ENCODE measurements at regions not wholly inside any gene's neighbourhood (a gene's known extent, or its start where the extent isn't known, plus 50 kb on each side); places are given as distances from the start of the nearest gene placed in this dataset.

DNA sequence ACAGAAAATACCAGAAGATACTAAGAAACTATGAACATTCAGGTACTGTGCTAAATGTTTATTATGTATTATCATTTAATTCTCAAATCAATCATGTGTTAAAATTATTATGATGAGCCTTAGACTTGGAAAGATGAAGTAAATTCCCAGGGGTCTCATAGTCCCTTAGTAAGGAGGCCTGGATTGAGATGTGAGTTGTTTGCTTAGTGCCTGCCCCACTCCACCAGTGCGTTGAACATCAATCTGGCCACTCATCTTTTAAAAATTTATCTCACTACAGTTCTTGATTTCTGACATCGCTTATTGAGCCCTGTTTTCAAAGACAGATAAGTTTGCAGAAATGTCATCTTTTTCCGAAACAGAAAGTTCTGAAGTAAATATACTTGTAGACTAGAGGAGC is 618.4 kb upstream of the SEMA3D start:
- no peak overlapping the region for H3K9ac ChIP-seq (ENCODE audit: low read depth in 1 of 2, low read length in 2 of 2)

DNA sequence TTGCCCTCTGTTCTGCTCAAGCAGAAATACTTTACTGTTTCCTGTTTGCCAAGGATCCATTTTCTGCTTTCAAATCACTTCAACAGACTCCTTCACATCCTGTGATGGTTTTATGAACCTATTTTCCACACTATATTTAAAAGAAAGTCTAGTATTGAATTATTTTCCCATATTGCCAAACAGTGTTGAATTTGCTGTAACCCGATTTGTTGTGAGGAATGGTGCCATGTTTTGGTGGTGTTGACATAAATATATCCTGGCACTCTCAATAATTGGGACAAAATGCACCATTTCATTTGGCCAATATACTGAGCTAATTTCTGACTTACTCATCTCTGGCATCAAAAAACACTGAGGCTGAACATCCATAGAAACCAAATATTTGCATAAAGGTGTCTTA is 615.4 kb upstream of the SEMA3D start:
- H3K9me3 ChIP-seq (ENCODE audit: control insufficient read depth in 4 of 4, low read length in 3 of 4) = no peaks in the 10 kb centered on the region
- 73% methylated on average over 1 of the region's 1 CpG for WGBS
- H3K4me1 ChIP-seq (ENCODE audit: control insufficient read depth in 4 of 4, insufficient read depth in 4 of 4, low read length in 3 of 4) = no peaks in the 10 kb centered on the region
- H3K36me3 ChIP-seq (ENCODE audit: control insufficient read depth in 4 of 4, insufficient read depth in 3 of 4, low read depth in 1 of 4, low read length in 3 of 4) = no peaks in the 10 kb centered on the region
- DNase-seq (ENCODE audit: low spot score) = no peak
- H3K27ac ChIP-seq (ENCODE audit: low read depth in 1 of 2, low read length in 2 of 2) = no peak overlapping the region
- H3K9ac ChIP-seq (ENCODE audit: low read depth in 1 of 2, low read length in 2 of 2) = no peak overlapping the region
- TF ChIP-seq ATF3 (IDR thresholded peaks at IDR 0.05) = no peak
- TF ChIP-seq MAX (IDR thresholded peaks at IDR 0.05) = no peak
- TF ChIP-seq TAF1 (conservative IDR thresholded peaks at IDR 0.05) = no peak
- TF ChIP-seq, protein P1, sequence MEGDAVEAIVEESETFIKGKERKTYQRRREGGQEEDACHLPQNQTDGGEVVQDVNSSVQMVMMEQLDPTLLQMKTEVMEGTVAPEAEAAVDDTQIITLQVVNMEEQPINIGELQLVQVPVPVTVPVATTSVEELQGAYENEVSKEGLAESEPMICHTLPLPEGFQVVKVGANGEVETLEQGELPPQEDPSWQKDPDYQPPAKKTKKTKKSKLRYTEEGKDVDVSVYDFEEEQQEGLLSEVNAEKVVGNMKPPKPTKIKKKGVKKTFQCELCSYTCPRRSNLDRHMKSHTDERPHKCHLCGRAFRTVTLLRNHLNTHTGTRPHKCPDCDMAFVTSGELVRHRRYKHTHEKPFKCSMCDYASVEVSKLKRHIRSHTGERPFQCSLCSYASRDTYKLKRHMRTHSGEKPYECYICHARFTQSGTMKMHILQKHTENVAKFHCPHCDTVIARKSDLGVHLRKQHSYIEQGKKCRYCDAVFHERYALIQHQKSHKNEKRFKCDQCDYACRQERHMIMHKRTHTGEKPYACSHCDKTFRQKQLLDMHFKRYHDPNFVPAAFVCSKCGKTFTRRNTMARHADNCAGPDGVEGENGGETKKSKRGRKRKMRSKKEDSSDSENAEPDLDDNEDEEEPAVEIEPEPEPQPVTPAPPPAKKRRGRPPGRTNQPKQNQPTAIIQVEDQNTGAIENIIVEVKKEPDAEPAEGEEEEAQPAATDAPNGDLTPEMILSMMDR (IDR thresholded peaks at IDR 0.05; ENCODE audit: low read depth, low read length, missing input control) = no peak
- no peak for TF ChIP-seq FOXA2 (IDR thresholded peaks at IDR 0.05)
- no peak for TF ChIP-seq RAD21 (IDR thresholded peaks at IDR 0.05)
- TF ChIP-seq YY1 (IDR thresholded peaks at IDR 0.05) = no peak
- TF ChIP-seq NR2F2 (IDR thresholded peaks at IDR 0.05) = no peak
- TF ChIP-seq REST (IDR thresholded peaks at IDR 0.05) = no peak
- no peak for TF ChIP-seq JUND (IDR thresholded peaks at IDR 0.05)
- no peak for TF ChIP-seq GABPA (IDR thresholded peaks at IDR 0.05 in 1 of 2, conservative IDR thresholded peaks at IDR 0.05 in 1 of 2)
- TF ChIP-seq, protein P2, sequence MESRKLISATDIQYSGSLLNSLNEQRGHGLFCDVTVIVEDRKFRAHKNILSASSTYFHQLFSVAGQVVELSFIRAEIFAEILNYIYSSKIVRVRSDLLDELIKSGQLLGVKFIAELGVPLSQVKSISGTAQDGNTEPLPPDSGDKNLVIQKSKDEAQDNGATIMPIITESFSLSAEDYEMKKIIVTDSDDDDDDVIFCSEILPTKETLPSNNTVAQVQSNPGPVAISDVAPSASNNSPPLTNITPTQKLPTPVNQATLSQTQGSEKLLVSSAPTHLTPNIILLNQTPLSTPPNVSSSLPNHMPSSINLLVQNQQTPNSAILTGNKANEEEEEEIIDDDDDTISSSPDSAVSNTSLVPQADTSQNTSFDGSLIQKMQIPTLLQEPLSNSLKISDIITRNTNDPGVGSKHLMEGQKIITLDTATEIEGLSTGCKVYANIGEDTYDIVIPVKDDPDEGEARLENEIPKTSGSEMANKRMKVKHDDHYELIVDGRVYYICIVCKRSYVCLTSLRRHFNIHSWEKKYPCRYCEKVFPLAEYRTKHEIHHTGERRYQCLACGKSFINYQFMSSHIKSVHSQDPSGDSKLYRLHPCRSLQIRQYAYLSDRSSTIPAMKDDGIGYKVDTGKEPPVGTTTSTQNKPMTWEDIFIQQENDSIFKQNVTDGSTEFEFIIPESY (IDR thresholded peaks at IDR 0.05) = no peak
- H3K4me3 ChIP-seq (ENCODE audit: low read depth in 1 of 3, low read length in 3 of 3) = no peak overlapping the region
- H3K27me3 ChIP-seq (ENCODE audit: control insufficient read depth in 4 of 4, insufficient read depth in 4 of 4, low read length in 3 of 4) = no peaks in the 10 kb centered on the region

More for the DNA sequence above, 618.4 kb upstream of the SEMA3D start:
- WGBS = 87% methylated on average over 3 of the region's 3 CpGs
- no peak overlapping the region for H3K4me3 ChIP-seq (ENCODE audit: low read depth in 1 of 3, low read length in 3 of 3)
- no peaks in the 10 kb centered on the region for H3K27me3 ChIP-seq (ENCODE audit: control insufficient read depth in 4 of 4, insufficient read depth in 4 of 4, low read length in 3 of 4)
- DNase-seq (ENCODE audit: low spot score) = no peak
- no peak overlapping the region for H3K27ac ChIP-seq (ENCODE audit: low read depth in 1 of 2, low read length in 2 of 2)
- no peaks in the 10 kb centered on the region for H3K4me1 ChIP-seq (ENCODE audit: control insufficient read depth in 4 of 4, insufficient read depth in 4 of 4, low read length in 3 of 4)
- H3K36me3 ChIP-seq (ENCODE audit: control insufficient read depth in 4 of 4, insufficient read depth in 3 of 4, low read depth in 1 of 4, low read length in 3 of 4) = no peaks in the 10 kb centered on the region
- TF ChIP-seq JUND (IDR thresholded peaks at IDR 0.05) = no peak
- no peak for TF ChIP-seq NR2F2 (IDR thresholded peaks at IDR 0.05)
- TF ChIP-seq HNF4A (conservative IDR thresholded peaks at IDR 0.05) = no peak
- H3K9me3 ChIP-seq (ENCODE audit: control insufficient read depth in 4 of 4, low read length in 3 of 4) = no peaks in the 10 kb centered on the region

All from liver (tissue), 8 donors.